Neural progenitor cell (in vitro differentiated cells): ENCODE measurements at regions not wholly inside any gene's neighbourhood (a gene's known extent, or its start where the extent isn't known, plus 50 kb on each side); places are given as distances from the start of the nearest gene placed in this dataset.

Experiments
- DNase-seq: peaks from one replicate; pipeline ENCODE4 v3.0.0-alpha.2; 2016; ENCODE audit warnings: low spot score
- H2AFZ ChIP-seq: fragments of 200-600 bp; sonication (generic); replicated peaks from 2 replicates; pipeline ENCODE4 v1.6.1; 2016; ENCODE audit warnings: antibody characterized with exemption
- H3F3A ChIP-seq: fragments of 200-600 bp; sonication (generic); 2 replicates; pipeline ENCODE4 v1.6.1; 2016; ENCODE audit warnings: antibody characterized with exemption, low read depth
- H3K27ac ChIP-seq: fragments of 200-600 bp; sonication (generic); 2 replicates; pipeline ENCODE4 v1.5.1; 2016; ENCODE audit warnings: mild to moderate bottlenecking
- H3K27me3 ChIP-seq: fragments of 200-600 bp; sonication (generic); 2 replicates; pipeline ENCODE4 v1.6.1; 2016; ENCODE audit warnings: mild to moderate bottlenecking, moderate library complexity
- H3K36me3 ChIP-seq: fragments of 200-600 bp; sonication (generic); 2 replicates; pipeline ENCODE4 v1.5.1; 2016
- H3K4me1 ChIP-seq: fragments of 200-600 bp; sonication (generic); 2 replicates; pipeline ENCODE4 v1.6.1; 2016; ENCODE audit warnings: mixed run types
- H3K4me2 ChIP-seq: fragments of 200-600 bp; sonication (generic); 2 replicates; pipeline ENCODE4 v1.6.1; 2016
- H3K4me3 ChIP-seq: fragments of 200-600 bp; sonication (generic); 2 replicates; pipeline ENCODE4 v1.5.1; 2016
- H3K79me2 ChIP-seq: fragments of 200-600 bp; sonication (generic); 2 replicates; pipeline ENCODE4 v1.6.1; 2016; ENCODE audit warnings: low read depth
- H3K9ac ChIP-seq: fragments of 200-600 bp; sonication (generic); 2 replicates; pipeline ENCODE4 v1.6.1; 2016
- H3K9me3 ChIP-seq: fragments of 200-600 bp; sonication (generic); 2 replicates; pipeline ENCODE4 v1.5.1; 2016; ENCODE audit warnings: low read depth
- H4K20me1 ChIP-seq: fragments of 200-600 bp; sonication (generic); 2 replicates; pipeline ENCODE4 v1.6.1; 2016; ENCODE audit warnings: low read depth
- H3K27ac Mint-ChIP-seq: 3 replicates; pipeline ENCODE4 v1.8.0; 2021; ENCODE audit warnings: mixed read lengths
- H3K27me3 Mint-ChIP-seq: 2 replicates; pipeline ENCODE4 v1.8.0; 2022; ENCODE audit warnings: low read depth, mild to moderate bottlenecking, inconsistent platforms, moderate library complexity, mixed read lengths; ENCODE audit not compliant: insufficient read depth
- H3K36me3 Mint-ChIP-seq: 3 replicates; pipeline ENCODE4 v1.8.0; 2021; ENCODE audit warnings: mixed read lengths
- H3K4me1 Mint-ChIP-seq: 3 replicates; pipeline ENCODE4 v1.8.0; 2021; ENCODE audit warnings: mixed read lengths
- H3K4me3 Mint-ChIP-seq: 3 replicates; pipeline ENCODE4 v1.8.0; 2021; ENCODE audit warnings: mild to moderate bottlenecking, moderate library complexity, mixed read lengths
- H3K9me3 Mint-ChIP-seq: 3 replicates; pipeline ENCODE4 v1.8.0; 2020; ENCODE audit warnings: mixed read lengths
- CTCF ChIP-seq: fragments of 200-600 bp; sonication (generic); IDR thresholded peaks from 2 replicates; pipeline ENCODE4 v1.5.1; 2017; ENCODE audit warnings: antibody characterized with exemption, mild to moderate bottlenecking
- EZH2 ChIP-seq: fragments of 200-600 bp; sonication (generic); IDR thresholded peaks from 2 replicates; pipeline ENCODE4 v1.6.1; 2017; ENCODE audit warnings: antibody characterized with exemption, mild to moderate bottlenecking, moderate library complexity
- EZH2phosphoT487 ChIP-seq: fragments of 200-600 bp; sonication (generic); IDR thresholded peaks from 2 replicates; pipeline ENCODE4 v1.6.1; 2017; ENCODE audit warnings: antibody characterized with exemption

GRCh38 chr7:16187131-16187530 is 234.2 kb downstream of the CRPPA start:
- Mint-ChIP-seq H3K4me3 (no peak overlapping the region), H3K4me1 (no peaks in the 10 kb centered on the region), H3K27ac (no peak overlapping the region), H3K9me3 (no peaks in the 10 kb centered on the region), H3K27me3 (no peaks in the 10 kb centered on the region), H3K36me3 (no peaks in the 10 kb centered on the region)
- Histone ChIP-seq H3K4me1 (no peaks in the 10 kb centered on the region), H2AFZ (no peak overlapping the region), H3K9ac (no peak overlapping the region), H3K9me3 (no peaks in the 10 kb centered on the region), H3K79me2 (no peaks in the 10 kb centered on the region), H3K4me3 (no peak overlapping the region), H3K4me2 (no peak overlapping the region), H3K27me3 (no peaks in the 10 kb centered on the region), H3F3A (no peaks in the 10 kb centered on the region), H4K20me1 (no peaks in the 10 kb centered on the region), H3K27ac (no peak overlapping the region), H3K36me3 (no peaks in the 10 kb centered on the region)
- no peak for DNase-seq
- TF ChIP-seq EZH2 (no peak), CTCF (no peak), EZH2phosphoT487 (no peak)

DNA sequence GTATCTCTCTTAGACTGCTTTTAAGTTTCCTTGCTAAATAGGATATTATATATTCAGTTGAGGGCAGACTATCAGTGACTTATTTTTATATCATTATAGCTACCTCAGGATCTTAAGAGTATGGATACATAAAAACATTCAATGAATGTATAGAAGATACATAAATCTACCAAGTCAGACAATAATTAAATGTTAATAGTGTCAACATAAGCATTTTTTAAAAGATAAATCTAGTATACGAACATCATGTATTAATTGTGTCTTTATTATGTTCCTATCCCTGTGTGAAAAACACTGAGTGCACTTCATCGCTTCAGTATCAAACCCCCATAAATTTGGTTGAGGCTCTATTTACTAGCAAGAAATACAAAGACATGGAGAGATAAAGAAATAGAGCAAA is 242.8 kb downstream of the CRPPA start:
- Histone ChIP-seq H3K79me2 (no peaks in the 10 kb centered on the region), H3K4me2 (no peak overlapping the region), H3F3A (no peaks in the 10 kb centered on the region), H3K9ac (no peak overlapping the region), H3K36me3 (no peaks in the 10 kb centered on the region), H2AFZ (no peak overlapping the region), H4K20me1 (no peaks in the 10 kb centered on the region), H3K27me3 (no peaks in the 10 kb centered on the region), H3K4me3 (no peak overlapping the region), H3K4me1 (no peaks in the 10 kb centered on the region), H3K27ac (no peak overlapping the region), H3K9me3 (no peaks in the 10 kb centered on the region)
- Mint-ChIP-seq H3K36me3 (no peaks in the 10 kb centered on the region), H3K27ac (no peak overlapping the region), H3K4me1 (no peaks in the 10 kb centered on the region), H3K4me3 (no peak overlapping the region), H3K9me3 (no peaks in the 10 kb centered on the region), H3K27me3 (no peaks in the 10 kb centered on the region)
- TF ChIP-seq EZH2 (no peak), EZH2phosphoT487 (no peak), CTCF (no peak)
- no peak for DNase-seq

DNA sequence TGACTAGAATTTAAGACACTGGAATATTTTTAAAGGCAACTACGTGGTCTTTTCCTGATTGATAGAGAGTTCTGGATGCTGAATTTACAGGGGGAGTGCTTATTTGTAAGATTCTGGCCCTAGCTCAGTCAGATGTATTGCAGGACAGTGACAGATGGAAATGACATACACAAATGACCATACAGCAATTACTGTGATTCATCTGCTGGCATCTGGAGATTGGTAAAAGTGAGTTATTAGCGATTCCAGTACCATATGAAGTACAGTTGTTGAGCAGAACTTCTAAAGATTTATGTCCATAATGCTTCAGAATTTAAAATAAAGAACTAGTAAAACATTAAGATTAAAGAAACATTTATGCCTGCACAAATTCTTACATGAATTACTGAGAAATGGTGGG is 243.2 kb downstream of the CRPPA start:
- H3F3A ChIP-seq, result no peaks in the 10 kb centered on the region
- no peaks in the 10 kb centered on the region for H3K9me3 ChIP-seq
- no peak overlapping the region for H3K27ac Mint-ChIP-seq
- no peaks in the 10 kb centered on the region for H3K36me3 ChIP-seq
- no peaks in the 10 kb centered on the region for H3K27me3 Mint-ChIP-seq
- no peaks in the 10 kb centered on the region for H3K79me2 ChIP-seq
- no peaks in the 10 kb centered on the region for H3K27me3 ChIP-seq
- H3K4me2 ChIP-seq, result no peak overlapping the region
- no peak for DNase-seq
- H3K4me3 ChIP-seq, result no peak overlapping the region
- no peak overlapping the region for H3K9ac ChIP-seq
- no peak overlapping the region for H2AFZ ChIP-seq
- H3K4me1 ChIP-seq, result no peaks in the 10 kb centered on the region
- H3K27ac ChIP-seq, result no peak overlapping the region
- no peak overlapping the region for H3K4me3 Mint-ChIP-seq
- no peaks in the 10 kb centered on the region for H3K36me3 Mint-ChIP-seq
- no peaks in the 10 kb centered on the region for H3K4me1 Mint-ChIP-seq
- no peak for TF ChIP-seq EZH2
- no peak for TF ChIP-seq CTCF
- TF ChIP-seq EZH2phosphoT487, result no peak
- no peaks in the 10 kb centered on the region for H3K9me3 Mint-ChIP-seq
- no peaks in the 10 kb centered on the region for H4K20me1 ChIP-seq

GRCh38 chr7:16174253-16174652 is 247.1 kb downstream of the CRPPA start:
- no peak overlapping the region for H3K27ac Mint-ChIP-seq
- no peaks in the 10 kb centered on the region for H3K36me3 ChIP-seq
- TF ChIP-seq EZH2phosphoT487 (no peak), CTCF (no peak), EZH2 (no peak)
- H3K36me3 Mint-ChIP-seq, result peaks cover 1% of the 10 kb centered on the region
- H3K27me3 Mint-ChIP-seq, result no peaks in the 10 kb centered on the region
- no peak overlapping the region for H3K9ac ChIP-seq
- H3K27ac ChIP-seq, result no peak overlapping the region
- H3K4me1 ChIP-seq, result no peaks in the 10 kb centered on the region
- H3K4me1 Mint-ChIP-seq, result no peaks in the 10 kb centered on the region
- DNase-seq, result no peak
- H3K9me3 ChIP-seq, result peaks cover 3% of the 10 kb centered on the region
- peaks cover 8% of the 10 kb centered on the region for H3K9me3 Mint-ChIP-seq
- H3K79me2 ChIP-seq, result no peaks in the 10 kb centered on the region
- no peak overlapping the region for H3K4me2 ChIP-seq
- H3K4me3 Mint-ChIP-seq, result no peak overlapping the region
- H4K20me1 ChIP-seq, result no peaks in the 10 kb centered on the region
- H3K4me3 ChIP-seq, result no peak overlapping the region
- H3F3A ChIP-seq, result no peaks in the 10 kb centered on the region
- no peak overlapping the region for H2AFZ ChIP-seq
- H3K27me3 ChIP-seq, result no peaks in the 10 kb centered on the region
